Type B pancreatic cell (in vitro differentiated cells): ENCODE measurements at regions not wholly inside any gene's neighbourhood (a gene's known extent, or its start where the extent isn't known, plus 50 kb on each side); places are given as distances from the start of the nearest gene placed in this dataset.

ENCODE experiments used
- DNase-seq: peaks from one replicate; pipeline ENCODE4 v3.0.0; 2021; ENCODE audit warnings: mixed read lengths; ENCODE audit not compliant: unreplicated experiment; ENCODE audit errors: extremely low spot score
- H3K27ac Mint-ChIP-seq: 2 replicates; pipeline ENCODE4 v1.8.0; 2021; ENCODE audit warnings: mild to moderate bottlenecking, mixed read lengths
- H3K27me3 Mint-ChIP-seq: 2 replicates; pipeline ENCODE4 v1.8.0; 2021; ENCODE audit warnings: mixed read lengths
- H3K36me3 Mint-ChIP-seq: 2 replicates; pipeline ENCODE4 v1.8.0; 2021; ENCODE audit warnings: mixed read lengths
- H3K4me1 Mint-ChIP-seq: one replicate; pipeline ENCODE4 v1.8.0; 2021; ENCODE audit warnings: mixed read lengths; ENCODE audit not compliant: unreplicated experiment
- H3K4me3 Mint-ChIP-seq: 2 replicates; pipeline ENCODE4 v1.8.0; 2021; ENCODE audit warnings: mild to moderate bottlenecking, mixed read lengths
- H3K9me3 Mint-ChIP-seq: 2 replicates; pipeline ENCODE4 v1.8.0; 2021; ENCODE audit warnings: mixed read lengths
- TF ChIP-seq, protein P1 (sequence below): fragments of 200-600 bp; sonication (generic); conservative IDR thresholded peaks from 2 replicates; pipeline ENCODE4 v1.5.0; 2021; ENCODE audit warnings: antibody characterized with exemption, mild to moderate bottlenecking

DNA sequence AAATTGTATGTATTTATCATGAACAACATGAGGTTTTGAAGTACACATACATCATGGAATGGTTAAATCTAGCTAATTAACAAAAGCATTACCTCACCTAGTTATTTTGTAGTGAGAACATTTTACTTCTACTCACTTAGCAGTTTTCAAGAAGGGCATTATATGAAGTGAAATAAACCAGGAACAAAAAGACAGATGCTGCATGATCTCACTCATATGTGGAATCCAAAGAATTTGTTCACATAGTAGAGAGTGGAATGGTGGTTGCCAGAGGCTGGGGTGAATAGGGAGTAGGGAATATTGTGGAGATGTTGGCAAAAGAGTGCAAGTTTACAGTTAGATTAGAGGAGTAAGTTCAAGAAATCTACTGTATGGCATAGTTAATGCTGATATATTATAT lies 292.0 kb downstream of the ASXL3 start:
- H3K36me3 Mint-ChIP-seq = no peaks in the 10 kb centered on the region
- H3K9me3 Mint-ChIP-seq = no peaks in the 10 kb centered on the region
- H3K27me3 Mint-ChIP-seq = no peaks in the 10 kb centered on the region
- DNase-seq = no peak
- H3K27ac Mint-ChIP-seq = peak overlapping the region; percentile 37
- H3K4me3 Mint-ChIP-seq = no peak overlapping the region
- TF ChIP-seq, protein P1, sequence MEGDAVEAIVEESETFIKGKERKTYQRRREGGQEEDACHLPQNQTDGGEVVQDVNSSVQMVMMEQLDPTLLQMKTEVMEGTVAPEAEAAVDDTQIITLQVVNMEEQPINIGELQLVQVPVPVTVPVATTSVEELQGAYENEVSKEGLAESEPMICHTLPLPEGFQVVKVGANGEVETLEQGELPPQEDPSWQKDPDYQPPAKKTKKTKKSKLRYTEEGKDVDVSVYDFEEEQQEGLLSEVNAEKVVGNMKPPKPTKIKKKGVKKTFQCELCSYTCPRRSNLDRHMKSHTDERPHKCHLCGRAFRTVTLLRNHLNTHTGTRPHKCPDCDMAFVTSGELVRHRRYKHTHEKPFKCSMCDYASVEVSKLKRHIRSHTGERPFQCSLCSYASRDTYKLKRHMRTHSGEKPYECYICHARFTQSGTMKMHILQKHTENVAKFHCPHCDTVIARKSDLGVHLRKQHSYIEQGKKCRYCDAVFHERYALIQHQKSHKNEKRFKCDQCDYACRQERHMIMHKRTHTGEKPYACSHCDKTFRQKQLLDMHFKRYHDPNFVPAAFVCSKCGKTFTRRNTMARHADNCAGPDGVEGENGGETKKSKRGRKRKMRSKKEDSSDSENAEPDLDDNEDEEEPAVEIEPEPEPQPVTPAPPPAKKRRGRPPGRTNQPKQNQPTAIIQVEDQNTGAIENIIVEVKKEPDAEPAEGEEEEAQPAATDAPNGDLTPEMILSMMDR = no peak
- H3K4me1 Mint-ChIP-seq = peaks cover 5% of the 10 kb centered on the region

DNA sequence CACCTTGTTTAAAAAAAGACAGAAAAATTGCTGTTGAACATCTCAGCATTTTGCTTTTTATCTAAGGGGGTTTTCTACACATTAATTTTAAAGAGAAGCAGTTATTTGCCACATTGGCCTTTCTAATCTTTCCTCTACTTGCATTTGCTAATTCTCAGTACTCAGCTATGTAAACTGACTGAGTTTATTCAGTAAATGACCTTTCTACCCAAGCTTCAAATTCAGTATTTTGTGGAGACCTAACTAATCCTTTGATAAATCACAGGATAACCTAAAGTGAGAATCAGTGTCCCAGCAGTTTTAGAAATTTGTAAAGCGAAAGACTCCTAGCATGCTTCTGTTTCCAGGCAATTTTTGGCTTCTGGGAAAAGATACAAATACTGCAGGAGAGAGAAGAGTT lies 288.4 kb downstream of the ASXL3 start:
- Mint-ChIP-seq H3K27ac (no peak overlapping the region), H3K4me1 (peaks cover 5% of the 10 kb centered on the region), H3K36me3 (no peaks in the 10 kb centered on the region), H3K27me3 (no peaks in the 10 kb centered on the region), H3K9me3 (peaks cover 7% of the 10 kb centered on the region), H3K4me3 (no peak overlapping the region)
- DNase-seq = no peak
- TF ChIP-seq, protein P1 = no peak

DNA sequence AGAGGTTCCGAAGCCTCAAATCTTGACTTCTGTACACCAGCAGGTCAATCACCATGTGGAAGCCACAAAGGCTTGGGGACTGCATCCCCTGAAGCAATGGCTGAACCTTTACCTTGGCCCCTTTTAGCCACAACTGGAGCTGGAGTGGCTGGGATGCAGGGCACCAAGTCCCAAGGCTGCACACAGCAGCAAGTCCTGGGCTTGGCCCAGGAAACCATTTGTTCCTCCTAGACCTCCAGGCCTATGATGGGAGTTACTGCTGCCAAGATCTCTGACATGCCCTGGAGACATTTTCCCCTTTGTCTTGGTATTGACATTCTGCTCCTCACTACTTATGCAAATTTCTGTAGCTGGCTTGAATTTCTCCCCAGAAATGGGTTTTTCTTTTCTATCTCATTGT lies 285.9 kb downstream of the ASXL3 start:
- Mint-ChIP-seq H3K4me3 (no peak overlapping the region), H3K27ac (no peak overlapping the region), H3K4me1 (no peaks in the 10 kb centered on the region), H3K9me3 (peaks cover 7% of the 10 kb centered on the region), H3K27me3 (no peaks in the 10 kb centered on the region), H3K36me3 (no peaks in the 10 kb centered on the region)
- no peak for DNase-seq
- TF ChIP-seq, protein P1 = no peak

DNA sequence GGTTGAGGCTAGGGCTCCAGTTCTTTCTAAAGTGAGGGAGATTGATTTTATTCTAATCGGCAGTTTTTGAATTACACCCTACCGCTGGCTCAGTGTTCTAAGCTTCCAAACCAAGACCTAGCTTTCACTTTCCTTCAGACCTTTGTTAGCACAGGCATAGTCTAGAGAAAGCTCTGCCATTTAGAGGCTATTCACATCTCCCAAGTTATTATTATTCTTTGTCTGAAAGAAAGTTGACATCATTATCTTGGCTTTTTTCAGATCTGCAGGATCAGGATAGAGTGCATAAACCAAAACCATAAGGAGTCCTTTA lies 276.8 kb downstream of the ASXL3 start:
- DNase-seq = no peak
- H3K4me3 Mint-ChIP-seq = no peak overlapping the region
- H3K9me3 Mint-ChIP-seq = no peaks in the 10 kb centered on the region
- TF ChIP-seq, protein P1 = no peak
- no peak overlapping the region for H3K27ac Mint-ChIP-seq
- H3K36me3 Mint-ChIP-seq = no peaks in the 10 kb centered on the region
- no peaks in the 10 kb centered on the region for H3K4me1 Mint-ChIP-seq
- no peaks in the 10 kb centered on the region for H3K27me3 Mint-ChIP-seq

DNA sequence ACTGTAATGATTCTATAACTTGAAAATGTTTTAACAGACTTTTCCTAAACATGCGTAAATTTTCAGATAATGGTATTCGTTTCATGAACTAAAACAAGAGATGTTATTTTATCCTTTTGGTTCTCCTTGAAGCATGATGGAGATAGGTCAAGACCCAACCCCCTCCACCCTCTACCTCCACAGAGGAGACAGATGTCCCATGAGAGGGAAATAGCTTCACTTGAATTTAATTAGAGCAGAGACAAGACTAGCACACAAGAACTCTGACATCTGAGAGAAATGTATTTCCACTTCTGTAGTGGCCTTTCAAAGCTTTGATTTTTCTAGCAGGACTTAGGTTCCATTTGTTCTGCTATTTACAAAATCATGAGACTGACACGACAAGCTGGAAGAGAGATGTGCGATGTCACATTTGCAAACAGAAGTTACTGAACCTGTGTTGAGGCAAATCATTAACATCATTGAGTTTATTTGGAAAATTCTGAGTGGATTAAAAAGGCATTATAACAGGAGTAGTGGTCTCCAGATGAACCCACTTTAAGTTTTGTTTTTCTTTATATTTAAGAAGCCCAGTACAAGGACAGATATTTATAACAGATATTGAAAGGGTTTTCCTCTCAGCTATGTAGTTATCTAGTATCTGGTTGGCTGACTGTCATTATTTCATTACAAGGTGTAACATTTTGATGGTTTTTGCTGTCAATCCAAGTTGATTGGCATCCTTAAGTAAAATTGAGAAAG lies 276.2 kb downstream of the ASXL3 start:
- TF ChIP-seq, protein P1 = no peak
- Mint-ChIP-seq H3K27ac (no peak overlapping the region), H3K4me1 (no peaks in the 10 kb centered on the region), H3K9me3 (no peaks in the 10 kb centered on the region), H3K4me3 (no peak overlapping the region), H3K27me3 (no peaks in the 10 kb centered on the region), H3K36me3 (no peaks in the 10 kb centered on the region)
- DNase-seq = no peak

DNA sequence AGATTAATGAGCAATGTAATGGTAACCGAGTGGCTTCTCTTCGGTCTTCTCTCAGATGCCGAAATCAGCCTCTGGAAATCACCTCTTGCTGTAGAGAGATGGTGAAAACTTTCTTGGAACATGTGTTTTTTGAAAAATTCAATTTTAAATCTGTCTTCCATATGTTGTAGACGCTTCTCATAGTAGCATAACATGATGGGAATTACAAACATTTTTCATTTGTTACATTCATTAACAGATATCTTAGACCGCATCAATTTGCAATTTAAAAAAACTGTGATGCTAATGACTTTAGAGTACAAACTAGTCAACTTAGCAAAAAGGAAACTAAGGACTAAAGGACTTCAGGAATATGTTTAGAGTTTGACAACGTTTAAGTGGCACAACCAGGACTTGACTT lies 275.2 kb downstream of the ASXL3 start:
- TF ChIP-seq, protein P1 = no peak
- H3K36me3 Mint-ChIP-seq = no peaks in the 10 kb centered on the region
- no peaks in the 10 kb centered on the region for H3K4me1 Mint-ChIP-seq
- DNase-seq = no peak
- H3K27me3 Mint-ChIP-seq = no peaks in the 10 kb centered on the region
- no peaks in the 10 kb centered on the region for H3K9me3 Mint-ChIP-seq
- no peak overlapping the region for H3K27ac Mint-ChIP-seq
- no peak overlapping the region for H3K4me3 Mint-ChIP-seq
